Endothelial cell of umbilical vein (primary cell): ENCODE measurements at regions not wholly inside any gene's neighbourhood (a gene's known extent, or its start where the extent isn't known, plus 50 kb on each side); places are given as distances from the start of the nearest gene placed in this dataset.

Experiments used
- BruUV-seq: library from RNA; stranded (reverse); fragments of 400-500 nt; replicated peaks from 2 replicates; lab custom pipeline; 2021; lab: Mats Ljungman, UMichigan
- CTCF ChIA-PET: fragments of 300-600, 350-600 bp; sonication (Branson Sonifier 250); formaldehyde crosslinking; loops from one replicate; lab custom pipeline; 2021; ENCODE audit warnings: antibody characterized with exemption, inconsistent platforms; lab: Charles Lee
- POLR2A ChIA-PET: fragments of 300-600, 350-600 bp; sonication (Branson Sonifier 250); formaldehyde crosslinking; loops from one replicate; lab custom pipeline; 2021; ENCODE audit warnings: antibody characterized with exemption, inconsistent platforms; lab: Charles Lee
- DNase-seq: peaks from one replicate; pipeline ENCODE4 v3.0.0-alpha.2; 2011; ENCODE audit warnings: low read depth, low spot score
- FAIRE-seq: peaks from 2 replicates; lab custom pipeline; 2011; peaks lifted over from hg19 to GRCh38; lab: Jason Lieb, UNC
- H2AFZ ChIP-seq: 2 replicates; pipeline ENCODE4 v1.6.0; 2012; ENCODE audit warnings: low read depth, low read length, control low read depth, inconsistent platforms
- H3K27ac ChIP-seq: 2 replicates; pipeline ENCODE4 v1.5.1; 2011; ENCODE audit warnings: low read depth, mild to moderate bottlenecking, control low read depth, low read length, moderate library complexity; ENCODE audit not compliant: insufficient read depth
- H3K27me3 ChIP-seq, 2 experiments: 2 replicates each; pipeline versions ENCODE4 v1.6.0 to v1.6.1; 2011; ENCODE audit warnings: low read length in 2 of 2, mixed read lengths in 1 of 2; ENCODE audit not compliant: control insufficient read depth in 2 of 2, insufficient read depth in 2 of 2
- H3K36me3 ChIP-seq, 2 experiments: 2 replicates in 1 of 2; 3 replicates in 1 of 2; pipeline ENCODE4 v1.5.1; 2011; ENCODE audit warnings: low read length in 2 of 2, mild to moderate bottlenecking in 1 of 2, moderate library complexity in 1 of 2; ENCODE audit not compliant: control insufficient read depth in 2 of 2, insufficient read depth in 2 of 2; ENCODE audit errors: extremely low read depth in 1 of 2
- H3K4me1 ChIP-seq: 3 replicates; pipeline ENCODE4 v1.5.1; 2011; ENCODE audit warnings: mild to moderate bottlenecking, low read length; ENCODE audit not compliant: control insufficient read depth, insufficient read depth; ENCODE audit errors: extremely low read depth
- H3K4me2 ChIP-seq: 2 replicates; pipeline ENCODE4 v1.6.1; 2011; ENCODE audit warnings: low read length, control low read depth, mixed read lengths; ENCODE audit not compliant: insufficient read depth
- H3K4me3 ChIP-seq, 3 experiments: fragments of 200-600 bp in 1 of 3; sonication (generic), shearing (Covaris generic) in 1 of 3; replicated peaks in 1 of 3; 2 replicates each; pipeline ENCODE4 v1.5.1; 2011 to 2016; ENCODE audit warnings: control low read depth in 3 of 3, low read length in 3 of 3, mild to moderate bottlenecking in 2 of 3, inconsistent platforms in 1 of 3, low read depth in 1 of 3, moderate library complexity in 1 of 3; ENCODE audit not compliant: insufficient read depth in 1 of 3
- H3K79me2 ChIP-seq: 2 replicates; pipeline ENCODE4 v1.6.0; 2012; ENCODE audit warnings: low read length, inconsistent platforms; ENCODE audit not compliant: control insufficient read depth, insufficient read depth
- H3K9ac ChIP-seq: replicated peaks from 2 replicates; pipeline ENCODE3; 2011; ENCODE audit warnings: low read length, control low read depth; ENCODE audit not compliant: insufficient read depth; ENCODE audit errors: extremely low read depth
- H3K9me1 ChIP-seq: replicated peaks from 3 replicates; pipeline ENCODE4 v1.6.0; 2011; ENCODE audit warnings: mild to moderate bottlenecking, low read length; ENCODE audit not compliant: control insufficient read depth, insufficient read depth; ENCODE audit errors: extremely low read depth
- H3K9me3 ChIP-seq: replicated peaks from 2 replicates; pipeline ENCODE4 v1.5.1; 2012; ENCODE audit warnings: low read length, inconsistent platforms; ENCODE audit not compliant: control insufficient read depth, insufficient read depth
- H4K20me1 ChIP-seq: replicated peaks from 2 replicates; pipeline ENCODE3; 2011; ENCODE audit warnings: mild to moderate bottlenecking, low read length; ENCODE audit not compliant: control insufficient read depth, insufficient read depth; ENCODE audit errors: extremely low read depth
- EZH2 ChIP-seq: IDR thresholded peaks from 2 replicates; pipeline ENCODE4 v1.6.1; 2012; ENCODE audit warnings: borderline replicate concordance, low read depth, mild to moderate bottlenecking, moderate library complexity, low read length, inconsistent platforms; ENCODE audit not compliant: severe bottlenecking
- FOS ChIP-seq: IDR thresholded peaks from 2 replicates; pipeline ENCODE4 v1.6.1; 2011; ENCODE audit warnings: mild to moderate bottlenecking, low read length, moderate library complexity, borderline replicate concordance; ENCODE audit not compliant: insufficient read depth
- GATA2 ChIP-seq: IDR thresholded peaks from 2 replicates; pipeline ENCODE4 v1.7.0; 2011; ENCODE audit warnings: low read depth, mild to moderate bottlenecking, moderate library complexity, mixed read lengths, low read length; ENCODE audit not compliant: insufficient read length, insufficient read depth
- JUN ChIP-seq: IDR thresholded peaks from 2 replicates; pipeline ENCODE4 v1.6.1; 2011; ENCODE audit warnings: borderline replicate concordance, low read depth; ENCODE audit not compliant: insufficient read length, insufficient read depth
- MYC ChIP-seq: IDR thresholded peaks from one replicate; pipeline ENCODE4 v1.6.1; 2011; ENCODE audit warnings: mild to moderate bottlenecking, low read depth, low read length
- POLR2A ChIP-seq: IDR thresholded peaks from 2 replicates; pipeline ENCODE4 v1.6.1; 2012; ENCODE audit warnings: low read depth, mild to moderate bottlenecking, control low read depth, low read length
- POLR2AphosphoS5 ChIP-seq: IDR thresholded peaks from 2 replicates; pipeline ENCODE4 v1.6.1; 2012; ENCODE audit warnings: low read depth, mild to moderate bottlenecking, control low read depth, low read length, moderate library complexity; ENCODE audit not compliant: insufficient read depth
- dilution Hi-C: fragments of 300-500 bp; cut with MboI; formaldehyde crosslinking; loops from one replicate; pipeline ENCODE4 v1.15.0; 2019; ENCODE audit warnings: low sequenced_read_pairs; ENCODE audit not compliant: extremely low pct_ligation_motif_present
- intact Hi-C: fragments of 100-400 bp; cut with micrococcal nuclease; formaldehyde crosslinking; loops from one replicate; pipeline ENCODE4 v1.10.0; 2022
- TF ChIP-seq, protein P1 (sequence below), 2 donors: IDR thresholded peaks; 1 replicate in 1 of 2; 2 replicates in 1 of 2; pipeline ENCODE4 v1.5.1; 2011; ENCODE audit warnings: low read length in 2 of 2, mild to moderate bottlenecking in 2 of 2, moderate library complexity in 2 of 2, control low read depth in 1 of 2, inconsistent platforms in 1 of 2, low read depth in 1 of 2; ENCODE audit not compliant: insufficient read depth in 1 of 2; ENCODE audit errors: extremely low read depth in 1 of 2
- TF ChIP-seq, protein P2 (sequence below): IDR thresholded peaks from 2 replicates; pipeline ENCODE4 v1.6.1; 2011; ENCODE audit not compliant: insufficient read depth, insufficient read length

DNA sequence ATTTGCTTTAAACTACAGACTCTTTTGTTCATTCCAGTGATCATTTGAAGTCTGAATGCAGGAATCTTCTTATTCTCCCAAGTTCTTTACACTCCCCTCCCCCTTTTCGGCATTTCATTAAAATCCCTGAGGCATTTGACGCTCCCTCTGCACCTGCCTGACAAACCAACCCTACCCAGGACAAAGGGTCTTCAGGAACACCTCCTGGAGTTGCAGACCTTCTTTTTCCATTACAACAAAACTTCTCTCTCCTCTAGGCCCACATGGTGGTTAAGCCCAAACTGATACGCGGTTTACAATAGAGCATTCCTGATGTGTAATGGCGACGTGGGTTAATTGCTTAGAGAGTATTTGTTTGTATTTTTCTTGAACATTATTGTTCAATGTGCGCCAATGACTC lies 367.4 kb downstream of the FBXO15 start:
- dilution Hi-C loops (no loop called here), intact Hi-C loops (no loop called here)
- POLR2A ChIA-PET, result no interaction called here
- H3K9me3 ChIP-seq, result peaks cover 4% of the 10 kb centered on the region
- no peak overlapping the region for H3K4me2 ChIP-seq
- TF ChIP-seq, protein P1, sequence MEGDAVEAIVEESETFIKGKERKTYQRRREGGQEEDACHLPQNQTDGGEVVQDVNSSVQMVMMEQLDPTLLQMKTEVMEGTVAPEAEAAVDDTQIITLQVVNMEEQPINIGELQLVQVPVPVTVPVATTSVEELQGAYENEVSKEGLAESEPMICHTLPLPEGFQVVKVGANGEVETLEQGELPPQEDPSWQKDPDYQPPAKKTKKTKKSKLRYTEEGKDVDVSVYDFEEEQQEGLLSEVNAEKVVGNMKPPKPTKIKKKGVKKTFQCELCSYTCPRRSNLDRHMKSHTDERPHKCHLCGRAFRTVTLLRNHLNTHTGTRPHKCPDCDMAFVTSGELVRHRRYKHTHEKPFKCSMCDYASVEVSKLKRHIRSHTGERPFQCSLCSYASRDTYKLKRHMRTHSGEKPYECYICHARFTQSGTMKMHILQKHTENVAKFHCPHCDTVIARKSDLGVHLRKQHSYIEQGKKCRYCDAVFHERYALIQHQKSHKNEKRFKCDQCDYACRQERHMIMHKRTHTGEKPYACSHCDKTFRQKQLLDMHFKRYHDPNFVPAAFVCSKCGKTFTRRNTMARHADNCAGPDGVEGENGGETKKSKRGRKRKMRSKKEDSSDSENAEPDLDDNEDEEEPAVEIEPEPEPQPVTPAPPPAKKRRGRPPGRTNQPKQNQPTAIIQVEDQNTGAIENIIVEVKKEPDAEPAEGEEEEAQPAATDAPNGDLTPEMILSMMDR (IDR thresholded peaks at IDR 0.05; ENCODE audit: extremely low read depth in 1 of 2, insufficient read depth in 1 of 2, low read depth in 1 of 2, low read length in 2 of 2), result no peak
- TF ChIP-seq GATA2 (no peak), POLR2AphosphoS5 (no peak), FOS (no peak), POLR2A (no peak), MYC (no peak), JUN (no peak), EZH2 (no peak)
- TF ChIP-seq, protein P2, sequence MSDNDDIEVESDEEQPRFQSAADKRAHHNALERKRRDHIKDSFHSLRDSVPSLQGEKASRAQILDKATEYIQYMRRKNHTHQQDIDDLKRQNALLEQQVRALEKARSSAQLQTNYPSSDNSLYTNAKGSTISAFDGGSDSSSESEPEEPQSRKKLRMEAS, result no peak
- no peak overlapping the region for H3K27ac ChIP-seq
- H3K9ac ChIP-seq, result no peak overlapping the region
- no peaks in the 10 kb centered on the region for H4K20me1 ChIP-seq
- H3K79me2 ChIP-seq, result no peaks in the 10 kb centered on the region
- FAIRE-seq, result peak; percentile 18
- no peaks in the 10 kb centered on the region for H3K4me1 ChIP-seq
- H3K9me1 ChIP-seq, result no peaks in the 10 kb centered on the region
- BruUV-seq, result no TSS peak
- DNase-seq, result no peak
- H3K36me3 ChIP-seq, result no peaks in the 10 kb centered on the region
- CTCF ChIA-PET, result no interaction called here
- no peak overlapping the region for H3K4me3 ChIP-seq
- no peak overlapping the region for H2AFZ ChIP-seq
- H3K27me3 ChIP-seq, result no peaks in the 10 kb centered on the region
